ENCODE measurements at regions not wholly inside any gene's neighbourhood (a gene's known extent, or its start where the extent isn't known, plus 50 kb on each side); places are given as distances from the start of the nearest gene placed in this dataset.

- FAIRE-seq (no peak), DNase-seq (ENCODE audit: low read depth in 1 of 2, low spot score in 2 of 2) (no peak)
- H3K27ac ChIP-seq (ENCODE audit: low read depth, low read length): no peak overlapping the region
- H3K56ac ChIP-seq (replicated peaks; ENCODE audit: insufficient read length, low read depth, low read length): no peak overlapping the region
- no peak overlapping the region for H3K4me2 ChIP-seq (ENCODE audit: insufficient read depth in 1 of 2, low read depth in 2 of 2, low read length in 2 of 2)
- no peaks in the 10 kb centered on the region for H3K23me2 ChIP-seq (ENCODE audit: low read depth, low read length)
- H4K5ac ChIP-seq (ENCODE audit: insufficient read length, low read depth, low read length): no peak overlapping the region
- H2BK12ac ChIP-seq (ENCODE audit: low read depth, low read length): no peak overlapping the region
- no peak overlapping the region for H3K18ac ChIP-seq (ENCODE audit: extremely low read depth, low read length)
- H3K9me3 ChIP-seq (ENCODE audit: insufficient read depth in 2 of 2, low read depth in 1 of 2, low read length in 1 of 2): no peaks in the 10 kb centered on the region
- H3K23ac ChIP-seq (ENCODE audit: insufficient read length): no peak overlapping the region
- ChIA-PET CTCF (ENCODE audit: partially characterized antibody) (no interaction called here), POLR2A (ENCODE audit: partially characterized antibody) (no interaction called here)
- H3K27me3 ChIP-seq (replicated peaks in 1 of 4; ENCODE audit: control insufficient read depth in 3 of 4, extremely low read depth in 1 of 4, insufficient read depth in 3 of 4, low read length in 3 of 4): no peaks in the 10 kb centered on the region
- H2AFZ ChIP-seq (ENCODE audit: low read length): no peak overlapping the region
- no peak overlapping the region for H3K4ac ChIP-seq (replicated peaks; ENCODE audit: insufficient read length, low read depth, low read length)
- no peak overlapping the region for H3K4me3 ChIP-seq (ENCODE audit: extremely low read depth in 1 of 4, insufficient read depth in 2 of 4, low read depth in 3 of 4, low read length in 4 of 4)
- no peak overlapping the region for H3K9ac ChIP-seq (replicated peaks in 1 of 4; ENCODE audit: extremely low read depth in 1 of 4, low read depth in 3 of 4, low read length in 3 of 4)
- no peak overlapping the region for H2AK5ac ChIP-seq (ENCODE audit: low read depth, low read length)
- H3K79me1 ChIP-seq (ENCODE audit: low read depth, low read length): no peaks in the 10 kb centered on the region
- no peak overlapping the region for H3K14ac ChIP-seq (ENCODE audit: insufficient read length)
- peaks cover 0 to 9% (median 1%) of the 10 kb centered on the region in 4 experiments; a peak in 1 of 7 replicates for H3K4me1 ChIP-seq (replicated peaks in 1 of 4; ENCODE audit: control insufficient read depth in 3 of 4, insufficient read depth in 4 of 4, low read length in 3 of 4)
- H2BK15ac ChIP-seq (ENCODE audit: low read length): no peak overlapping the region
- no peak overlapping the region for H2BK5ac ChIP-seq (ENCODE audit: low read depth, low read length)
- no peaks in the 10 kb centered on the region for H3K79me2 ChIP-seq (ENCODE audit: control insufficient read depth in 1 of 2, insufficient read depth in 2 of 2, low read length in 2 of 2)
- TF ChIP-seq KDM1A (IDR thresholded peaks at IDR 0.05; ENCODE audit: borderline replicate concordance, low read length): no peak
- TF ChIP-seq TAF7 (optimal IDR thresholded peaks at IDR 0.05; ENCODE audit: borderline replicate concordance, low read depth, low read length): no peak
- TF ChIP-seq RAD21 (IDR thresholded peaks at IDR 0.05 in 1 of 2, conservative IDR thresholded peaks at IDR 0.05 in 1 of 2; ENCODE audit: low read depth in 2 of 2, low read length in 2 of 2): no peak
- no peak for TF ChIP-seq GTF2F1 (IDR thresholded peaks at IDR 0.05; ENCODE audit: borderline replicate concordance, low read depth, low read length)
- no peak for TF ChIP-seq ATF2 (IDR thresholded peaks at IDR 0.05; ENCODE audit: low read length)
- no peak for TF ChIP-seq EGR1 (IDR thresholded peaks at IDR 0.05; ENCODE audit: borderline replicate concordance, low read depth, low read length)
- TF ChIP-seq CEBPB (IDR thresholded peaks at IDR 0.05; ENCODE audit: low read depth, low read length): no peak
- TF ChIP-seq PHF8 (conservative IDR thresholded peaks at IDR 0.05; ENCODE audit: low read depth, low read length): no peak
- H4K91ac ChIP-seq (replicated peaks; ENCODE audit: insufficient read length, low read length): no peak overlapping the region
- H3K36me3 ChIP-seq (ENCODE audit: control insufficient read depth in 2 of 4, insufficient read depth in 4 of 4, low read length in 3 of 4): no peaks in the 10 kb centered on the region
- no peak overlapping the region for H4K8ac ChIP-seq (ENCODE audit: extremely low read depth, insufficient read depth, low read length)
- no peak overlapping the region for H2BK120ac ChIP-seq (replicated peaks; ENCODE audit: low read depth, low read length)
- no peak overlapping the region for H2BK20ac ChIP-seq (ENCODE audit: low read length)
- no peaks in the 10 kb centered on the region for H4K20me1 ChIP-seq (replicated peaks in 1 of 2; ENCODE audit: control insufficient read depth in 1 of 2, insufficient read depth in 2 of 2, low read length in 2 of 2)
These were observed 102.9 kb downstream of the BOD1 start for GRCh38 chr5:173513521-173513991.

Data from H1 (cell line).